HG02588 (cell line): ENCODE measurements at regions not wholly inside any gene's neighbourhood (a gene's known extent, or its start where the extent isn't known, plus 50 kb on each side); places are given as distances from the start of the nearest gene placed in this dataset.
"Not testable (repeated sequence)": the region's sequence is repeated elsewhere in the genome, so short reads cannot be mapped to it uniquely, and the experiment has no call there.

Experiments
- ATAC-seq: cut with Tn5 transposase; IDR thresholded peaks from one replicate; pipeline ENCODE4 v1.9.1; 2021; ENCODE audit warnings: mild to moderate bottlenecking, moderate library complexity; ENCODE audit not compliant: unreplicated experiment

GRCh38 chr2:33690686-33691085, 91.6 kb upstream of the FAM98A start:
- ATAC-seq, result not testable (repeated sequence)

DNA sequence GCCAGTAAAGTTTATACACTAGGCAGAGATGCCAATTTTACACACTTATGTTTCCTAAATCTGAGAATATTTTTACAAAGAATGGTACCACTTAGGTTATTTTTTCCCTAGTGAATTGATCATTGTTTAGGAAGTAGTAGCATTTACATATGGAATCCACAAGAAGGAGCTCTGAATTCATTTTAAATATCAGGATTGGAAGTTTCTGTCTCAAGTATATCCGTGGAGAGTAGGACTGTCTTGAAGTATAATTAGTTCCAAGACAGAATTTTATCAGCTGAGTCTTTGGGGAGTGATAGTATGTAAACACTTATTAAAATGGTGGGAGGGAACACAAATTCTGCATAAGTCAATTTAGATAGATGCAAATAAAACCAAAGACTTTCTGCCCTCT, 82.3 kb upstream of the FAM98A start:
- no peak for ATAC-seq

DNA sequence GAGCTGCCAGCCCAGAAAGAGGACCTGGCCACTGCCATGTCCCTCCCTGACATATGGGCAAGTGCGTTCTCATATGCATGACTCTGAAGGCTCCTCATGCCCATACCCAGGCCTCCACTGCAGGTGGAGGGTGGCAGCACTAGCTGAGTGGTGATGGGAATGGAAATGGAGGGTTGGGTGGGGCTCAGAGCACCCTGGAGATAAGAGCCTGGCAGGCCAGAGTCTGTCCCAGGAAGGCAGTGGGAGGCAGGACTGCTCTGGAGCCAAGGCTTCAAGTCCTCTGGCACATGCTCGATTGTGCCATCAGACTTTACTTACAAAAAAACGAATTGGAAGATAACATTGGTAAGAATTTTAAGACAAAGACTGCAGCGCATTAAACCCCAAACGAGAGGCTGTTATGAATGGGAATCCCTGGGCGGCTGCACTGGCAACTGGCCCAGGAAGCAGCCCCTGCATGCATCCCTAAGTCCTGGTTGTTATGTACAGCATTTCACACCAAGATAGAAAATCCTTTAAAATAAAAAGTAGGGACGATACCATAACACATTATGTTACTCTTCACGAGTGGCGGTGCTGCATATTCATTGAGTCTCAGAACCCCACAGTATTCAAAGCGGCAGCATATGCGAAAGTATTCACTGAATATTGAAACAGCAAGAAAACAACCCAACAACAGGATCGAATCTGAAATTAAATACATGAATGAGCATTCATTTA, 81.7 kb upstream of the FAM98A start:
- ATAC-seq, result no peak

DNA sequence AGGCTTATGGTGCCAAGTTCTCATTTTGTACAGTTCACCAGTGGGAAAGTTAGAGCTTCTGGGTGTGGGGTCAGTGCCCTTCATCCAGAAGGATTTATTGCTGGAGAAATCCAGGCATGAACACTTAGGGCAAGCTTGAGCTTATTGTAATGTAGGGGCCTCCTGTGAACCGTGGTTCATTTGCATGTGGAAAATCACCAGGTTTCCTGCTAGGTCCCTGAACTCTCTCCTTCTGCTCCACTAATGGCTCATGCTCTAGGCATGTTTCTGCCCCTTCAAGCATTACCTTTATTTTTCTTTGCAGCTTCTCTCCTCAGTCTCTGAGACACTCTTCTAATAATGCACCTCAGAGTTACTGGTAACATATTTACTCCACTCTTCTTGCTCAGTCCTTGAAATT, 79.3 kb upstream of the FAM98A start:
- no peak for ATAC-seq

GRCh38 chr2:33673937-33674336, 74.8 kb upstream of the FAM98A start:
- no peak for ATAC-seq

DNA sequence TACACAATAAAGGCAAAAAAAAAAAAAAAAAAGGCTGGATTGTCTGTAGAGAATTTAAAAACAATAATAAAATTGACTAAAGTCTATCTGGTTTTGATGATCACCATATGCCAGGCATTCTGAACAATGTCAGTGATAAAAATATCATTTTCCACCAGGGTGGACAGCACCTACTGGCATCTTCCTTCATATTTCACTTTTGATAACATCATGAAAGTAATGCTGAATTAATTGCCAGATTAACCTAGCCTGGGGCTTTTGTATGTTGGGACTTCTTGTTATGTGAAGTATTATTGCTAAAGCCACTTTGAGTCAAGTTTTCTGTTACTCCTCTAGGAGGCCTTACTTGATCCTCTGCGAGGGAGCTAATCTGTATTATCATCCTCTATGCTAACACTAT, 73.8 kb upstream of the FAM98A start:
- no peak for ATAC-seq

DNA sequence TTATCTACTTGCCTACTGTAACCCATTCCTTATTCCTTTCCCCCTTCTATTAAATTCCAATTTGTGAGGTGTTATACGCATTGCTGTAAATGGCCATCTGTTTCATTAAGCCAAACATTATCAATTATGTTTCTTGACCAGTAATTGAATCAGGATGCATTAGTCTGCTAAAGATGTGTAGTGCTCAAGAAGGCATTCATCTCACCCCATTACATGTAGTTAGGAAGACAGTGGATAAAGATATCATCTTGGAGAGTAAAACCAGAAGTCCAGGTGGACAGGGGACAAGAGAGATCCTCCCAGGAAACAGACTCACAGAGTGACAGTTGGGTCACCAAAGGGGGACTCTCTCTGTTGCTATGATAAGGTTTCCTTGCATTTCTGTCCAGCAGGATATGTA, 73.3 kb upstream of the FAM98A start:
- ATAC-seq, result no peak

DNA sequence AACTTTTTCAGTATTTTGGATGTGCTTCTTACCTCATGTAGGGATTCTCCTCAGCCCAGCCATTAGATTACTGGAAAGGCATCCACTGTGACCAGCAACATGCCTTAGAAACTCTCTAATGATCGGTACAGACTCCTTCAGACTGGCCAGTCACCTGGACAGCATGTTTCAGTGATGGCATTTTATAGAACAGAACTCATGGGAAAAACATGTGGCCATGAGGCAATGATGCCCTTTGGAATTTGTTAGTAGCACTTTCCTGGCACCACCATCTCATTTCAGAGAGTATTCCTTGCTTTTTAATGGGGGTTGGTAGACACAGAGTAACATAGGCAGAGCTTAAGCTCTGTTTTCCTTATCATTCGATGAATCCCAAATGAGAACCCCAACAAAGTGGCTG, 72.1 kb upstream of the FAM98A start:
- ATAC-seq, result no peak

DNA sequence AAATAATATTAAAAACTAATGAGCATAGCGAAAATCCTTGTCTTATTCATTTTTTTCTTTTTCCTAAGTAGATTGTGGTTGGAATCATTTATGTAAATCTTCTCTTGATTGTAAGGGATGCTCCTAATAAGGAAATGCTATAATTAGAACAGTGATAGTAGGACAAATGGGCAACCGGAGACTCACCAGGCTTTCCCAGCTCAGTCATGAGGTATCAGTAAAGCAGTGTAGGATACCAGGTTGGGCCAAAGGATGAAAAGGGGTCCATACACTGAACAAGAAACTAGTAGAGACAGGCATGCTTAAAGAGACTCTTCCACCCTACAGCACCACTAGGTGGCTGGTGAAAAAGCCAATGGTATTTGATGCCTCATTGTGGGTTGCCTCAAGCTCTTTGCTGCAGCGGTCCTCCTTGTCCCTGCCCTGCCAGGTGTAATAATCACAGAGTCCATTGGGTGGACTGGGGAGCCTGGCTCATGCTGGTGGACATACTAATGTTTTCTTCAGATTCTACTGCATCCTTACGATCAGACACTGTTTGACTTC, 71.4 kb upstream of the FAM98A start:
- ATAC-seq, result no peak

GRCh38 chr2:33666879-33667278, 67.8 kb upstream of the FAM98A start:
- ATAC-seq, result no peak

DNA sequence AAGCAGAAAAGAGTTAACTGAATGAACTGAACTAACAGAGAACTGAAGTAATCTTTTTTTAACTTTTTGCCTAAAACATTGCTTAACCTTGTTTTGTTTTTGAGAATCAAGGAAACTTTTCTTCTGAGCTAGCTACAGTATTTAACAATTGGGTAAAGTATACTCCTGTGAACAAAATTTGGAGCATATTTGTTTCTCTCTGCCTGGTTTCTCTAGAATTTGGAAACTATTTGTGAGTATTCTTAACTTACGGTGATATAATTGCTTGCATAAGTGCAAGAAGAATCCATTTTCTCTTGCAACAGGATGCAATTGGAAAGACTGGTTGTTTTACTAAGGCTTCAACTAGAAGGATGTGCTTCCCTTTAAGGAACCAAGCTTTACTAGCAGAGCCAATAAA, 65.9 kb upstream of the FAM98A start:
- no peak for ATAC-seq

GRCh38 chr2:33660416-33661123, 61.5 kb upstream of the FAM98A start:
- ATAC-seq, result no peak

DNA sequence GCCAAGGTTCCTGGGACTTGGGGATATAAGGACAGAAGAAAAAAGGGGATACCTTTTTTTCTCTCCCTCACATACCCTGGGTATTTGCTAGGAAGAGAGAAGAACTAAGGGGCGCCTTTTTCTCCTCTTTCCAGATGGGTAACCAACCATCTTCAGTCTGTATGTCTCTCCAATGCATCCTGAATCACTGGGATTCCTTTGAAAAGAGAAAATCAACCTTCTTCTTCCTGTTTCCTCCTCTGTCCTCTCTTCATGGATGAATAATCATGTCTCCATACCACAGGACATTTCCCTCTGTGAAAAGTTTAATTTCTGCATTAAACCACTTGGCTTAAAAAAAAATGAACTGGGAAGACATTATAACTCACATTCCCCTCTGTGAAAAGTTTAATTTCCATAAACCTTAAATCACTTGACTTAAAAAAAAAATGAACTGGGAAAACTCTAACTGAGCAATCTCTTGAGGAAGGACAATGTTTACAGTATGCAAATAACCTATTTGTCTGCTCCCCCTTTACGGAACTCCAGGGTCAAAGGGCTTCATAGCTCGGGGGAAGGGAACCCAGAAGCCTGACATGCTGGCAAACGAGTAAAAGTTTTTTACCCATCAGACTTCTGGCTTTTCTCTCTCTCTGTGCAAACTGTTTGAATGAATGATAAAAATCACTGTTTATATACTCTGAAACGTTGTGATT, 56.7 kb upstream of the FAM98A start:
- no peak for ATAC-seq

GRCh38 chr2:33652830-33653229, 53.7 kb upstream of the FAM98A start:
- no peak for ATAC-seq

GRCh38 chr2:33650171-33650570, 51.1 kb upstream of the FAM98A start:
- no peak for ATAC-seq
